NCI-H345 treated with DMSO at 0.1 percent for 48 hours (cell line): ENCODE measurements at regions not wholly inside any gene's neighbourhood (a gene's known extent, or its start where the extent isn't known, plus 50 kb on each side); places are given as distances from the start of the nearest gene placed in this dataset.
"Not testable (repeated sequence)": the region's sequence is repeated elsewhere in the genome, so short reads cannot be mapped to it uniquely, and the experiment has no call there.

Source experiments
- DNase-seq: peaks from one replicate; lab custom pipeline; 2025; ENCODE audit not compliant: unreplicated experiment; lab: John Stamatoyannopoulos, UW

DNA sequence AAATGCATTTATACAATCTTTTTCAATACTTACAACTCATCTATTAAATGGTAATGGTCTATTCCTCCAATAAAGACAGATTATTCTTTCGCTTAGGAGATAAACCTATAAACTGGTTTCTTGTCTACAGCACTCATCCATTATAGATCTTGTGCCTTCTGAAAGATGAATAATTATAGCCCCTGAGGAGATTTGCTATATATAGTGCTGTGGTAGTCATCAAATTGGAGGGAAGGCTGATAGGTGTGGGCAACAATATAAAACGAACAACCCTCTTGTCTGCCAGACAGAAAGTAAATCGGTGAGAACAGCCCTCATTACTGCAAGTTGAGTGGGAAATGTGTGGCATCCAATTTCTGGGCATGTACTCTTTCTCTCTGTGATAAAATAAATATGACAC, 292.5 kb upstream of the CNR1 start:
- no peak for DNase-seq

DNA sequence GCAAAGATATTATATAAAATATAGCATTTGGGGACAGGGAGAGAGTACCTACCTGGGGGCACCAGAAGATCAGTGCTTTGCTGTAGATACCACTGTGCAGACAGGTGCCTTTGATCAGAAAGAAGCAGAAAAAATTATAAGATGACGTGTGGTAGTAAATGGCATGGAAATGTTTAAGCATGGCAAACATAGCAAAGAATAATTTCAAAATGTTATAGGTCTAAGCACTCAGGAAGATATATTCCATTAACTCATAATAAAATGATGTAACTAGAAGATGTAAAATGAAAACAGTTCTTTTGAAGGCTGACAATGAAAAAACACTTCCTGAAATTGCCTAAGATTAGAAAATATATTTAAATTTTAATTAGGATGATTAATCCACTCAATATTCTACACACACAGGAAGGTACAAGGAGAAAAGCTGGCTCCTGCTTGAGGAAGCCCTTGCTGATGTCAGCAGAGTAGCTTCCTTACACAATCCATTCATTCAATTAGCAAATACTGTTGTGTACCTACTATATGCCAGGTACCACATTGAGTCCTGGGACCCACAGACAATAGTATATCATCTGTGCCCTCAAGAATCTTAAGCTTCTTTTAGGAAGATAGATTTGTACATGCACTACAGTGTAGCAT, 290.2 kb upstream of the CNR1 start:
- no peak for DNase-seq

DNA sequence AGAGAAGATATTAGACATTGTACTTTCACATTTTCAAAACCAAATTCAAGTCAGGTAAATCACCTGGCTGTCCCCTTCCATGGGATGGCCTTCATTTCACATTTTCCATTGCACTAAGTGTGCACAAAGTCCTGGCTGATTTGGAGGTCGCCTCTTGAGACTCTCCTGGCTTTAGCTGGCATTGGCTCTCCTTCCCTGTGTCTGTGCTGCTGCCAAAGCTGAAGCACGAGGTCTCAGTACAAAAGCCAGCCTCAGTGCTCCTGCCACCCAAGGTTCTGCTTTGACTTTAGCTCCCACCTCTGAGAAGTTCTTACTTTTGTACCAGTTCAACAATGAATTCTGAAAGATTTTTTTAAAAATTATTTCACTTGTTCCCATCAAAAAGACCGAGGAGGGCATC, 289.2 kb upstream of the CNR1 start:
- no peak for DNase-seq

DNA sequence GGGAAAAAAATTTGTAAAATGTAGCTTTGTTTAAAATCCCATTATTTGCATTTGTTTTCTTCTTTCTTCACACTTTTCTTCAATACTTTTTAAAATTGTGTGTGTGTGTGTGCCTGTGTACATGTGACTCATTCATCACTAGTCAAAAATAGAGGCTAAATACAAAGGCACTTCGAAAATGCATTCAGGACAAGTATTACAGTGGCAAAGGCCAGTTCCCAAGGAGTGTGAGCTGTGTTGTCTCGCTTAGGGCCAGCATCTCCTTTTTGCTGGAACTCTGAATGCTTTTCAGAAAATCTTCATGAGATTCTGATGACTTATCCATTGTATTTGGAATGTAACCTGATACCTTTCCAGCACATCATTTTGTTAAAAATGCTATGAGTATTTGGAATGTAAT, 288.5 kb upstream of the CNR1 start:
- no peak for DNase-seq

DNA sequence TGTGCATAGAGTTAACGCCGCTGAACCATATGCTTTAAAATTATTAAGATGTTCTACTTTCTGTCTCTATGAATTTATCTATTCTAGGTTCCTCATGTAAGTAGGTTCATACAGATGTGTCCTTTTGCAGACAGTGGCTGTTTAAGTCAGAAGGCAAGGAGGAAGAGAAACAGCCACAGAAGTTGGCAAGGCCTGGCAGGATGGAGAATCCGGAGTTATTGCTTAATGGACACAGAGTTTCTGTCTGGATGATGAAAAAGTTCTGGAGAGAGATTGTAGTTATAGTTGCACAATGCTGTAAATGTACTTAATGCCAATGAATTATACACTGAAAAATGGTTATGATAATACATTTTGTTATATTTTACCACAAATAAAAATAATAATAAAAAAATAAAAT, 283.6 kb upstream of the CNR1 start:
- DNase-seq: no peak

DNA sequence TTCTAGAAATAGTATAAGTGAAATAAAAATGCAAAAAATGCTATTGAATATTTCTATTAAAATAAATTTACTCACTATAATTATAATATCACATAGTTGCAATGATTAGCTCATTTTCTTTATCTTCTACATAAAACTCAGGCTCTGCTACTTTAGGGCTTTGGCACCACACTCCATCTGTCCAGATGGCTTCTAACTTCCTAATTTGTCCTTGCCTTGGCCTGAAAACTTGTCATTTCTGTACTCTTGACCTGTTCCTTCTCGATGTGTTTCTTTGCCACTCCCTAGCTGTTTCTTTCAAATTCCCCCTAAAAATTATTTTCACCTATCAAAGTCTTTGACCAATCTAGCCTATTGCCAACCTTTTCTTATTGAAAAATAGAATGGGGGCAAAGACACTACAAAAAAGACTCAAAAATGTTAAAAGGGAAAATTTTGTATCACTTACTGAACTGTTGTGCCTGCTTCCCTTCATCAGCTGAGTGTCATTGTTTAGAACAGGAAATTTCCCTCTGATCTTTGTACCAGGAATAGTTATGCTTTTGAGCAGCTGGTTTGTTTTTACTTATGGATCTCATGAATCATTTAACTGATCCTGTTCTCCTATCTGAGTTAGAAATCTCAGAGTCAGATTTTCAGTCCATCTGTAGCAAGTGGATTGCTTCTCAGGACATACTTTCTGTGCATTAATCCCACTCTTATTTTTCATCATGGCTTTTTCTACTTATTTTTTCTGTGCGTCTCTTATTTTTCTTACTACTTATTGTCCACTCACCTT, 279.2 kb upstream of the CNR1 start:
- no peak for DNase-seq

DNA sequence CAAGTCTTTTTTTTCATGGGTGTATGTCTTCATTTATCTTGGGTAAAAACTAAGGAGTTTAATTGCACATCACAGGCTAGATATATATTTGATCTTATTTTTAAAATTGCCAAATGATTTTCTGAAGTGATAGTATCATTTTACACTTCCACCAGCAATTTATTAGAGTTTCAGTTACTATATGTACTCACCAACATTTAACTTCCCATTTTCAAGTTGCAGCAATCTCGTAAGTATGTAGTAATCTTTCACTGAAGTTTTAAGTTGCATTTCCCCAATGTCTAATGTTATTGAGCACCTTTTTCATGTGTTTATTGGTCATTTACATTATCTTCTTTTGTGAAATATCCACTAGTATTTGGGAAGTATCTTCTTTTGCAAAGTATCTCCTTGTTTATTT, 277.4 kb upstream of the CNR1 start:
- no peak for DNase-seq

DNA sequence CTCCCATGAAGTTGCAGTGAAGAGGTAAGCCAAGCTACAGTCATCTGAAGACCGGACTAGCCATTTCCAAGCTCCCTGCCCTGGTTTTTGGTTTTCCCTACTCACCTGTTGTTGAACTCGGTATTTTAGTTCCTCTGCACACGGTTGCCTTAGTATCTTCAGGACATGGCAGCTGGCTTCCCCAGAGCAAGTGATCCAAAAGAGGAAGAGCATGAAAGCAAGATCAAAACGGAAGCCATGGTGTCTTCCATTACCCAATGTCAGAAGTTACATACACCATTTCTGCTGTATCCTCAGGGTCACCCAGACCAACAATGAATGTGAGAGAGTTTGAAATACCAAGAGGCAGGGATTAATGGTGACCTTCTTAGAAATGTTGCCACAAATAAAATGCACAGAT, 276.6 kb upstream of the CNR1 start:
- DNase-seq: no peak

DNA sequence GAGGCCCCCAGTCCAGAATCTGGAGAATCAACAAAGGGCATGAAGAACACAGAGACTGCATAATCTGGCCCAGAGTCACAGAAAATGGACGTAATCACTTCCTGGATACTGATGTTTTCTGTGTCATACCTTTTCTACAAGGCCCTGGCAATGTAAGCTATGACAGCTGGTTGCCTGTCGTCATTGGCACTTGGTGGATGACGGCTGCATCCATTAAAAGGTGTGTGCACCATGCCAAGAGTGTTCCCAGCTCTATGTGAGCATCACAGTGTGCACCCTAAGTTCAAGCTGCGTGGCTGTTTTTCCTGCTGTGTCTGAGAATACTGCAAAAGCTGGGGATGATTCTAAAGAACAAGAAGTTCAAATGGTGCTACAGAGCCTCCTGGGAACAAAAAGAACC, 275.2 kb upstream of the CNR1 start:
- no peak for DNase-seq

DNA sequence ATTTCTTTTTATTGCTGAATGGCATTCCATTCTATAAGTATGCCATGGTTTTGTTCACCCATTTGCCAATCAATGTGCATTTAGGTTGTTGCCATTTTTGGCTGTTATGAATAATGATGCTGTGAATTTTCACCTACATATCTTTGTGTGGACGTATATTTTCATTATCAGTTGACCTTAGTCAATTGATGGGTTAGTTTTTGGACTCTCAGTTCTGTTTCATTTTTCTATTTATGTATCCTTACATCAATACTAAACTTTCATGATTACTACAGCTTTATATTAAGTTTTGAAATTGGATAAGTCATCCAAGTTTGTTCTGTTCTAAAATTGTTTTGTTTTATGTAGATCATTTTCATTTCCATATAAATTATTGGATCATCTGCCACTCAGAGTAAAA, 261.9 kb upstream of the CNR1 start:
- DNase-seq: no peak

DNA sequence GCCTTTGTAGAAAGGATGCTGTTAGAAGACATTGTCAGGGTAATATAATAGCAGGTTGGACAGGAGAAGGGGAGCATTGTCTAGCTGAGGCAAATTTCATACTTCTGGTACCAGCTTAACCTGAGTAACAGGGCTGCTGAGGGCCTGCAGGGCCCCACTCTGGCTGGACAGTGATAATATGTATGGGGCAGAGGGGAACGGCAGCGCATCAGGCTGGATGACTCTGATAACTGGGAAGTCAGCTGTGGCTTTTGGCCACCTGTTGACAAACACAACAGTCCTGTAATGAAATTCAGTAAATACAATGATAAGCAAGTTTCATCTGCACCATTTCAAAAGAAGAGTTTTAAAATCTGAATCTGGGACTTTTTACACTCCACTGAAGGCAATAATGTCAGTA, 259.9 kb upstream of the CNR1 start:
- no peak for DNase-seq

DNA sequence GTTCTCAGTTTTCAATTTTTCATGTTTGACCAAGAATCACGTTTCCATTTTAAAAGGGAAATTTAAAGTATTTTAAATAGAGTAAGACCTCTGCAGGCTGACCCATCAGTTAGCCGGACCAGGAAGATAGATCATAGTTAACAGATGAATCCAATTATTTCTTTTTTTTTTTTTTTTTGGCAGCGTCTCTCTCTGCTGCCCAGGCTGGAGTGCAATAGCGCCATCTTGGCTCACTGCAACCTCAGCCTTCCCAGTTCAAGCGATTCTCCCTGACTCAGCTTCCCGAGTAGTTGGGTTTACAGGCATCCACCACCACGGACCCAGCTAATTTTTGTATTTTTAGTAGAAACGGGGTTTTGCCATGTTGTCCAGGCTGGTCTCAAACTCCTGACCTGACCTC, 256.7 kb upstream of the CNR1 start:
- no peak for DNase-seq

DNA sequence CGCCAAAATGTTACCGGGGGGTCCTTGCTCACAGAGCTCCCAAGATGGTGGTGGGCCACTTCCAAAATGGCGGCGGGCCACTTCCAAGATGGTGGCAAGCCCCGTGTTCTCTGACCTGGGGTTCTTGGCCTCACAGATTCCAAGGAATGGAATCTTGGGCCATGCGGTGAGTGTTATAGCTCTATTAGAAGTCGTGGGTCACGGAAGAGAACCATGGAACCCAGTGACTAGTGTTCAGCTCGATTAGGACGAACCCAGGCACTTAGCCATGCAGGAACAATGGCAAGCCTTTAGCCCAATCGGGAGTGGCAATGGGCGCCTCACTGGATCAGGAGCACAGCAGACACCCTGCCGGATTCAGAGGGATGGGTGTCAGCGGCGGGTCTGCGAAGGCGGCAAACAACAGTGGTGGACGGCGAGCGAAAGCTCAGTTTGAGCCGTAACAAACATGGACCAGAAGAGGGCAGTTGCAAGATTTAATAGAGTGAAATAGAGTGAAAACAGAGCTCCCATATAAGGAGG, 254.9 kb upstream of the CNR1 start:
- DNase-seq: not testable (repeated sequence)

DNA sequence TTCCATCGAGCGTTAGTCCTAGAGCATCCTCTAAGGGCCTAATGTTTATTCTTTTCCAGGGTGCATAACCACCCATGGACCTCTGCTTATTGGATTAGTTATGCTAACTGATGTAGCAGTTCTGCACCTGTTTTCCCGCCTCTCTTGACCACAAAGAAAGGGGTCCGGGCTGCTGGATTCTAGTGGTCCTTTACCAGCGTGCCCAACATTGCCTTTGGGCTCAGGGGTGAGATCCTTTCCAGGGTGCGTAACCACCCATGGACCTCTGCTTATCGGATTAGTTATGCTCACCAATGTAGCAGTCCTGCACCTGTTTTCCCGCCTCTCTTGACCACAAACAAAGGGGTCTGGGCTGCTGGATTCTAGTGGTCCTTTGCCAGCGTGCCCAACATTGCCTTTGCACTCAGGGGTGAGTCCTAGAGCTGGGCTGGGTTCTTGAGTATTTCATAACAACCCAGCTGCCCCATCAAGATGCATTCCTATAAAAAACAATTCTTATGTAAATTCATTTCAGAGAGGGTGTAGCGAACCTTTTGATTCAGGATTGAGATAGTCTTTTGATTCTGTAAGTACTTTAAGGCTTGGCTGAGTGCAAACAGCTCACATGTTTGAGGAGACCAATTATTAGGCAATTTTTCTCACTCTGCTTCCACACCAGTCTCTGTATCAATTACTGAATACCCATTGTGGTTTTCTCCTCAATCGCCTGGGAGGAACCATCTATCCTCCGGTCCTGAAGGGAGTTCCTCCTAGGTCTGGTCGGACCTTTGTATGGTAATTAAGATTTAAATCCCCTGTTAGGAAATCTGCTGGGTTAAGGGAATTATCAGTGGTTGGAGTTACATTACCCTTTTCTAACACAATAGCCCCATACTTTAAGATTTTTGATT, 253.0 kb upstream of the CNR1 start:
- not testable (repeated sequence) for DNase-seq

DNA sequence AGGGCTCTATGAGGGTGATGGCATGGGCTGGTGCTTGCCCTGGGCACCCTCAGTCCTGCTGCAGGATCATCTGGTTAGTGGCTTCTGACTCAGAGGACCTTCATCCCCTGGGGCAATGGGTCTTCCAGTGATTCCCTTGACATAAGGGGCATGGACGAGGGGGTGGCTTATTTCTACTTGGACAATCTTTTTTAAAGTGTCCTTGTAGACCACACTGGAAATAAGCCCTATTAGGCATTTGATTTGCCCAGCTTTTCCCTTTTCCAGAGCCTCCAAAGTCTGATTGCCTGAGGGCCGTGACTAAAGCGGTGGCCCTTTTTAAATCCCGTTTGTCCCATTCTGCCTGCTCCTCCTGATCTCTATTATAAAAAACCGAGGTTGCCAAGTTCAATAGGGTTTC, 251.2 kb upstream of the CNR1 start:
- DNase-seq: not testable (repeated sequence)

DNA sequence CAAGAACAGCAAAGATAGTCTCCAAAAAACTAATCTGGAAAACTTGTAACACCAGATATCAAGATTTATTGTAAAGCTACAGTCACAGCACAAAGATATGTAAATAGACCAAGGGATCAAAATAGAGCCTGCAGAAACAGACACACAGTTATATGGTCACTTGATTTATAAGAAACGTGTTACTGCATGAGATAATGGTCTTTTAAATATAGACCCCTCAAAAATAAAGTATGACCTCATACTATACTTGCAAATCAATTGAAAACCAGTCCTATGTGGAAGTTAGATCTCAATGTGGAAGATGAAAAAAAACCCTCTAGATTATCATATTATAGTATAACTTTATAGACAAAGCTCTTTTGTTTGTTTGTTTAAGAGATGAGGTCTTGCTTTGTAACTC, 247.3 kb upstream of the CNR1 start:
- DNase-seq: no peak

DNA sequence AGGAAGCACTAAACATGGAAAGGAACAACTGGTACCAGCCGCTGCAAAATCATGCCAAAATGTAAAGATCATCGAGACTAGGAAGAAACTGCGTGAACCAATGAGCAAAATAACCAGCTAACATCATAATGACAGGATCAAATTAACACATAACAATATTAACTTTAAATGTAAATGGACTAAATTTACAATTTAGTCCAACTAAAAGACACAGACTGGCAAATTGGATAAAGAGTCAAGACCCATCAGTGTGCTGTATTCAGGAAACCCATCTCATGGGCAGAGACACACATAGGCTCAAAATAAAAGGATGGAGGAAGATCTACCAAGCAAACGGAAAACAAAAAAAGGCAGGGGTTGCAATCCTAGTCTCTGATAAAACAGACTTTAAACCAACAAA, 242.2 kb upstream of the CNR1 start:
- not testable (repeated sequence) for DNase-seq

DNA sequence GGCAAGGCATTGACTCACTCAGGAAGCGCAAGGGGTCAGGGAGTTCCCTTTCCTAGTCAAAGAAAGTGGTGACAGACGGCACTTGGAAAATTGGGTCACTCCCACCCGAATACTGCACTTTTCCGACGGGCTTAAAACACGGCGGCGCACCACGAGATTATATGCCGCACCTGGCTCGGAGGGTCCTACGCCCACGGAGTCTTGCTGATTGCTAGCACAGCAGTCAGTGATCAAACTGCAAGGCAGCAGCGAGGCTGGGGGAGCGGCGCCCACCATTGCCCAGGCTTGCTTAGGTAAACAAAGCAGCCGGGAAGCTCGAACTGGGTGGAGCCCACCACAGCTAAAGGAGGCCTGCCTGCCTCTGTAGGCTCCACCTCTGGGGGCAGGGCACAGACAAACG, 240.5 kb upstream of the CNR1 start:
- not testable (repeated sequence) for DNase-seq

DNA sequence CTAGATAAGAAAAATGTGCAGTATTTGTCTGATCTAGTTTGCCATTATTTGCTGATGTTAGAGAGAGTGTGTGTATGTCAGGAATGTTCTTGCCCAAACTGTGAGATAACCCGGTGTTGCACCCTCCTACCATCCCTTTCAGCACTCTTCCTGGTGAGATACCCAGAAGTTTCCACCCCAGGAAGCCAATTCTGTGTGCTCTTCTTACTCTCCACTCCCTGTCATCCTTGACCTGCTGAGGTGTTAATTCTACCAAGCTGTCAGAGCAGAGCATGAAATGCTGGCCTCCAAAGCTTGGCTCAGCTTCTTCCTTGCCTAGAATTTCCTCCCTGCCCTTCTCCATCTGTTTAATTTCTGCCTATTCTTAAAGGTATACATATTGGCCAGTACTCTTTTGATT, 237.3 kb upstream of the CNR1 start:
- no peak for DNase-seq

DNA sequence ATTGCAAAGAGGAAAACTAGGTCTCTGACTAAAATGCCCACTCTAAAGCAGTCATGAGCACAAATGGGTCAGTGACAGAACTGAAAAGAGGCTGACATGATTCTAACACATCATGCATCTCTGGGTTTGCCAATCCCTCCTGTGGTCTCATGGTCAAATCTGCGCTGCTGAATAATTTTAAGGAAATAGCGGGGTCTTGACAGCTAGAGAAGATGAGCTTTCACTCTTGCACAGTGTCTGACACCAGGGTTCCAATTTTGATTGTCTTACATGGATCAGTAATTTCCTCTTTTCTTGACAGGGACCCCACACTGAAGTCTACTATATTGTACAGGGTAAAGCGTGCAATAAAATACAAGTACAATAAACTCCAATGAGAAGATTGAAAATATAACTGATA, 236.8 kb upstream of the CNR1 start:
- DNase-seq: no peak

DNA sequence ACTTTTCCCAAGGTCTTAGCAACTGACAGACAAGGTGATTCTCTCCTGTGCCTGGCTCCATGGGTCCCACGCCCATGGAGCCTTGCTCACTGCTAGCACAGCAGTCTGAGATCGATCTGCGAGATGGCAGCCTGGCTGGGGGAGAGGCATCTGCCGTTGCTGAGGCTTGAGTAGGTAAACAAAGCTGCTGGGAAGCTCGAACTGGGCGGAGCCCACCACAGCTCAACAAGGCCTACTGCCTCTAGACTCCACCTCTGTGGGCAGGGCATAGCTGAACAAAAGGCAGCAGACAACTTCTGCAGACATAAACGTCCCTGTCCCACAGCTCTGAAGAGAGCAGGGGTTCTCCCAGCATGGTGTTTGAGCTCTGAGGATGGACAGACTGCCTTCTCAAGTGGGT, 224.9 kb upstream of the CNR1 start:
- not testable (repeated sequence) for DNase-seq

DNA sequence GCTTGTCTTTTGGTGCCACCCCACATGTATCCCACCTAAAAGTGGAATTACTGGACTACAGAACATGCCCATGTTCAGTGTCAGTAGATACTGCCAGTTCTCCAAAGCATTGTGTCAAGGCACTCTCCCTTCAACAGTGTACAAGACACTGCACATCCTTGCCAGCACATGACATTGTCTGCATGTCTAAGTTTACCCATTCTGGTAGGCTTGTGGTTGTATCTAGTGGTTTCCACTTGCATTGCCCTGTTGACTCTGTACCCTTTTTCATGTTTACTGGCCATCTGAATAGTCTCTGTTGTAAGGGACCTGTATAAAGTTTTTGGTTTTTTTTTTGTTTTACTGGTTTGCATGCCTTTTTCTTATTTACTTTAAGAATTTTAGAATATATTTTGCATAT, 222.4 kb upstream of the CNR1 start:
- DNase-seq: no peak
